ENCODE measurements at regions not wholly inside any gene's neighbourhood (a gene's known extent, or its start where the extent isn't known, plus 50 kb on each side); places are given as distances from the start of the nearest gene placed in this dataset.

DNA sequence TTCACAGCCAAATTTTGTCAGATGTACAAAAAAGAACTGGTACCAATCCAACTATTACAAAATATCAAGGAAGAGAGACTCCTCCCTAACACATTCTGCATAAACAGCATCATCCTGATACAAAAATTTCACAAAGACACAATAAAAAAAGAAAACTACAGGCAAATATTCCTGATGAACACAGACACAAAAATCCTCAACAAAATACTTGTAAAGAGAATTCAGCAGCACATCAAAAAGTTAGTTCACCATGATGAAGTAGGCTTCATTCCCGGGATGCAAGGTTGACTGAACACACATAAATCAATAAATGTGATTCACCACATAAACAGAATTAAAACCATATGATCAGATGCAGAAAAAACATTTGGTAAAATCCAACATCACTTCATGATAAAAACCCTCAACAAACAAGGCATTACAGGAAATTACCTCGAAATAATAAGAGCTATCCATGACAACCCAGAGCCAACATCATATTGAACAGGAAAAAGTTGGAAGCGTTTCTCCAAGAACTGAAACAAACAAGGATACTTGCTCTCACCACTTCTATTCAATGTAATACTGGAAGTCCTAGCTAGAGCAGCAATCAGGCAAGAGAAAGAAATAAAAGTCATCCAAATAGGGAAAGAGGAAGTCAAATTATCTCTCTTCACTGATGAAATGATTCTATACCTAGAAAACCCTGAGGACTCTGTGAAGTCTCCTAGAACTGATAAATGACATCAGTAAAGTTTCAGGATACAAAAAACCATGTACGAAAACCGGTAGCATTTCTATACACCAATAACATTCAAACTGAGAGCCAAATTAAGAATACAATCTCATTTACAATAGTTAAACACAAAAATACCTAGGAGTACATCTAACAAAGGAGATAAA lies 223.1 kb downstream of the REEP3 start:
- no peak for DNase-seq (ENCODE audit: low read depth in 2 of 2)

DNA sequence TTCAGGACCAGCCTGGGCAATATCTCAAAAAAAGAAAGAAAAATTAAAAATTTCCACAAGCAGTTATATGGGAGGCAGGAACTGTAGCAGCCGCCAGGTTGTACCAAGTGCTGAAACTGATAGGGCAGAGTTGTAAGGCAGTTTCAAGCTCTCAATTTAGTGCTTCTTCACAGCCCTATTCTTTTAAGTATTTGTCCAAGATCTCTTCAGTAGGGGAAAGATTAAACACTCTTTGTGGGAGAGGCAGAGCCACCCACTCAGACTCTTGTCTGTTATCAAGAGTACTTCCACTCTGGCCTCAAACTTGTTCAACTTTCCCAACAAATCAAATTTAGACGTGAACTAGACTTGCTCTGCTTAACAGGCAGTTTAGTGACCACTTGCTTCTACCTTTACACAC lies 228.7 kb downstream of the REEP3 start:
- no peak for DNase-seq (ENCODE audit: low read depth in 2 of 2)

DNA sequence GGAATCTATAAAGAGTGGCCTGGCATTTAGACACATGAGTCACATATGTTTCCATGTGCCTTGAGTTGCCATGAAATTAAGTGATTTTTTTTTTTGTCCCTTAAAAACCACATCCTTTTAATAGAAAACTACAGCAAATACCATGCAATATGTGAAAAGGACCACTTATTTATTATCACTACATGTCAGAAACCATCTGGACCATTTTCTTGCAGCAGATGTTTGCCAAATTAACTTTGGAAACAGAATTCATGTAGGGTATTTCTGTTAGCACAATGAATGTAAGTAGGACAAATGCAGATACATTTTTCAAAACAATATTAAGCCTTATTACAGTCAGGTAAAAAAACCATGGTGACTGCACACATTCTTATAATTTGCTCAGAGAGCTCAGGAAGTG lies 230.6 kb downstream of the REEP3 start:
- no peak for DNase-seq (ENCODE audit: low read depth in 2 of 2)

DNA sequence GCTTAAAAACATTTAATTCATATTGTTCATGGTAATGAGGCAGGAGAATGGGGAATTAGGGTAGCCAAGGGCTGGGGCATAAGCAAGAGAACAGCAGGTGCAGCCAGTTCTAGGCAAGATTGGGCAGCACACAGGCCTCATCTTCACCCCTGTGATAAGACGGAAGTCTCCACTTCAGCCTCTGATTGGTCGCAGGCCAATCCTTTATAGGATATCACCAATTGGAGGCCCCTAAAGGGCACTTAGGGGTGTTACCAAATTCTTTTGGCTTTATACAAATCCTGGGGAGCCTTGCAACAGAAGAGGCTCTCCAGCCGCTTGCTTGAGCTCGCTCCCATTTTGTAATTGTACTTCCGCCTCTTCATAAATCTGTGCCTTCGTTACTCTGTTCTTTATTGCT lies 231.1 kb downstream of the REEP3 start:
- no peak for DNase-seq (ENCODE audit: low read depth in 2 of 2)

DNA sequence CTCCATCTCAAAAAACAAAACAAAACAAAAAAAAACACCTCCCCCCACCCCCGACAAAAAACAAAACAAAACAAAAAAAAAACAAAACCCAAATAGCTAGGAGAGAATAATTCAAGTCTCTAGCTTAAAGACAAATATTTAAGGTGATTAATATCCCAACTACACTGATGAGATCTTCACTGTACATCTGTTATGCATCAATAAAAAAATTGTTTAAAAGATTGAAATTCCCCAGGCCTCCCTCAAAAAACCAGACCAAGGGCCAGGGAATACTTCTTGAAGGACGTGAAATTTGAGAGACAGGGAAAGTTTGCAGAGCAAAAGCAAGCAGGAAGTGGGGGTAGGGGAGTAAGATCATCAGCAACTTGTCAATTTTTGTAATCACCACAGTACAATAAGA lies 232.6 kb downstream of the REEP3 start:
- no peak for DNase-seq (ENCODE audit: low read depth in 2 of 2)

DNA sequence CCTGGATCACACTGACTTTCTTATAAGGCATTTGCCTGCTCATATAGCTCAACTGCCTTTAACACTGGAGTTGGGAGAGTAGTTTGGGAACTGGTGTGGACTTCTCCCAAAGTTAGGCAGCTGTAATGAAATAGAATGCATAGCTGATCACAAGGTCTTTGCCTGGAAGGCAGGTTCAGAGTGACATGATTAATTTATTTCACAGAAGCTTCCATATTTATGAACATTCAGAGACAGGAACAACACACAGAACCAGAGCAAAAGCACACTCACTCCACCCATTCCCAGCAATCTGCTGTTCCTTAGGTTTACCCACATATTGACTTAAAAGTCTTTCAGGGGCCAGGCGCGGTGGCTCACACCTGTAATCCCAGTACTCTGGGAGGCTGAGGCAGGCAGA lies 234.2 kb downstream of the REEP3 start:
- DNase-seq (ENCODE audit: low read depth in 2 of 2) = no peak

DNA sequence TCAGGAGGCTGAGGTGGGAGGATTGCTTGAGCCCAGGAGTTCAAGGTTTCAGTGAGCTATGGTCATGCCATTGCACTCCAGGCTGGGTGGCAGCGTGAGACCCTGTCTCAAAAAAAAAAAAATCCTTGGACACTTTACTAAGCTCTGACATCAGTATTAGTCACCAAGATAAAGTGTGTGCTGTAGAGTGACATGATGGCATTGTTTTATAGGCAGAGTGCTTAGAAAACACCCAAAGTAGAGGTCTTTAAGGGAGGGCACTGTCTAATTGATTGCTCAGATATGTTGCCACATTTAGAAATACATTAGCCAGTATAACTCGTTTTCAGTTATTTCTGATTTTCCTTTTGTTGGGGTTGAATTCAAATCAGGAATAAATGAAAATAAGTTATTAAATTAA lies 235.9 kb downstream of the REEP3 start:
- DNase-seq (ENCODE audit: low read depth in 2 of 2) = no peak

DNA sequence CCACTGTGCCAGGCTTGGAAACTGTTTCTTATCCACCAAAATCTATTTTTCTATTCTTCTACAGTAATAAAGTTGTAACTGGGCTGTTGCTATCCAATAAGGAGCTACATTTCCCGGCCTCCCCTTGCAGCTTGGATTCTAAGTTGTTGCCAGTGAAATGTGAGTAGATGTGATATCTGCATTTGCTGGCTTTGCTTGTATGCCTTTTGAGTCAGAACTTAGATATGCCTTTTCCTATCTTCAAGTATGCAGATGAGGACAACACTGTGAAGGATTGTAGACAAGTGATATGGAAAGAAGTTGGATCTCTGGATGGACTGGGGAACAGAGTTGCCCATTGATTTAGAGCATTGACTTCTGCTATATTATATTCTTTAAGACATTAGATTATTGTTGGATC lies 236.9 kb downstream of the REEP3 start:
- DNase-seq (ENCODE audit: low read depth in 2 of 2) = no peak

DNA sequence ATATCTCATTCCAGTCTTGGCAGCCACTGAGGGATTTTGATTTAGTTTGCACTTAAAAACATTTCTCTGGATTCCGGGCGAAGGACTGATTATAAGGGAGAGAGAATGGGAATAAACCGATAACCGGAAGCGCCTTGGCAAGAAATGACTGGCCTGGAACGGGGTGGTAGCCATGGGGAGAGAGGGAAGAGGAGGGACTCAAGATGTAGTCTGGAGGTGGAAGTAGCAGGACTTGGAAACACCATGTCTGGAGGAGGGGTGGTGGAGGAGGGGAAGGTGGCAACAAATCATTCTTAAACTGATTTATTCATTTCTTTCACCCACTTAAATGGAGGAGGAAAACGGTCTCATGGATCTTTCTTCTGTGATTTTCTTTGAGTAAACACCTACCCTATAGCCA lies 238.1 kb downstream of the REEP3 start:
- no peak for DNase-seq (ENCODE audit: low read depth in 2 of 2)

DNA sequence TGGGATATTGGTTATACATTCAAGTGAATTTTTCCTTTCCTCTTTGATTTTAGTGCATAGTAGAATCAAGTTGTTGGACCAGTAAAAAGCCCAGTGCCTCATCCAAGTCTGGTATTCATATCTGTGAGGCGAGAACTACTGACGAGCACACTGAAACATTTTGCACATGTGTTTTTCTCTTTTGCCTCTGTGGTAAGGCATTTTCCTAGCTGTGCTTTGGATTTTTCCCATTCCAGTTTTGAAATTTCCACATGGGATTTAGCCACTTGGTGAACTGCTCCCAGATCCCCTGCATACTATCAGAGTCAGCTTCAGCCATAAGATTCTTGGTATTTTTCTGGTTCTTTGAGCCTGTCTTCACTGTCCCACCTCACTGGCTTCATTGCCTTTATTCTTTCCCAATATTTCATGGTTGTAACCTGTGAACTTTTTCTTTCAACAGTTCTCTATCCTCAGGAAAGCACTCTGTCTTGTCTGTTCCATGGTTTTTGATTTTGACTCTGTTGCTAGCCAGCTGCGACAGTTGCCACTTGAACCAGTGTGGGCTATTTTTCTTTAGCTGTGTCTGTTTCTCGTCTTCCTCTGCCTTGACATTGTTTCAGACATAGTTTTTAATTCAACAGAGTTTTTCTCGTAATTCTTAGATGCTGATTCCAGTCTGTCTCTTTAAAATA lies 239.0 kb downstream of the REEP3 start:
- DNase-seq (ENCODE audit: low read depth in 2 of 2) = no peak

DNA sequence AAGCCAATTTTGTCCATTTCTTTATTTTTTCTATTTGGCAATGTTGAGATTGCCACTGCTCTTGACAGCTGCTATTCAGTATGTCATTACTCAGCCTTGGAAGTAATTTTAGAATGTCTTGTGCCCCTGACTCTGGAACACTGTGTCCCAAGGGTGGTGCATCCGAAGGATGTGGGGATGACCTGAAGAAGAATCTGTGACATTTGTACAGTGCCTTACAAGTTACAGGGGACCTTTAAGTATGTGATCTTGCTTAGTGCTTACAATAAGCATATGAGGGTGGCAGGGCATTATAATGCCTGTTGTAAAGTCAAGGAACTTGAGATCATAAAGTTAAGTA lies 239.5 kb downstream of the REEP3 start:
- no peak for DNase-seq (ENCODE audit: low read depth in 2 of 2)

DNA sequence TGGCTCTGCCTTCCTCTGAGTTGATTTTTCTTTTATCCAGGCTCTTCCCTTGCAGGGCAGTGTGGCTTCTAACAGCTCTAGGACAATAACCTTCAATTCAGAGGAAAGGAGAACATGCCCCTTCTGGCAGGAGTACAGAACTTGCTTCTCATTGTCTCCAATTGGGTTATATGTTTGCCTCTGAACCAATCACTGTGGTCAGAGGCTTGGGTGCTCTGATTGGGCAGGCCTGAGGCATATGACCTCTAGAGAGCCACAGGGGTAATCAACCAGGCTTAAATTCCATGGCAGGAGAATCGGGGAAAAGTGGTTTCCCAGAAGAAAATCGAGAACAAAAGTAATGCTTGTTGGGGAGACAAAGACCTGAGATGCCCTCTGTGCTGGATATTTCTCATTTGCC lies 240.0 kb downstream of the REEP3 start:
- no peak for DNase-seq (ENCODE audit: low read depth in 2 of 2)

DNA sequence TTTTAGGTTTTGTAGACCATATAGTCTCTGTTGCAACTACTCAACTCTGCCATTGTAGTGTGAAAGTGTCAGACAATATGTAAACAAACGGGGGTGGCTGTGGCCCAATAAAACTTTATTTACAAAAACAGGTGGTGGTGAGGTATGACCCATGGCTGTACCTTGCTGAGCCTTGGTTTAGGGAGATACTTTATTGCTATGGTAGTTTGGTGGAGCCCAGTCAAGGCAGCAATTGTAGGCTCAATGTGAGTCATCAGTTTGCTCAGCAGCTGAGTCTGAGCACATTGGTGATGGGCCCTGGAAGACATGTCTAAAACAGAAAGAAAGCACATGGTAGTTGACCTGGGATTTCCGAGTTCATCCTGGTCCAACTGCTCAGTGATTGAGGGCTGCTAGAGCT lies 242.5 kb downstream of the REEP3 start:
- no peak for DNase-seq (ENCODE audit: low read depth in 2 of 2)

DNA sequence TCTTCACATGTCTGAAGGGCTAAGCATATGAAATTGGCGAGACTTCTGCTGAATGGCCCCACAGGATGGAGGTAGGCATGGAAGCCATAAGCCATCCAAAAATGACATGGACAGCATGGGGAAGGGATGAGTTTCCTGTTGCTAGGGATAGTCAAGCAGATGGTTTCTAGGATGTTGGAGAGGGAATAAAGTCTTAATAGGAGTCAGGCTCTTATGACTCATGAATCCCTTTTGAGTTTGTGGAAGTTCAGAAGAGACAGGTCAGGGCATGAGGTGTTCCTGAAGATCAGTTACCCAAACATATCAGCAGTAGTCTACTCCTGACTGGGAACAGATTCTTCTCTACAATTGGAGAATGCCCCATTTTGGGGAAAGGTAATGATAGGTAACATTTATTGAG lies 243.9 kb downstream of the REEP3 start:
- DNase-seq (ENCODE audit: low read depth in 2 of 2) = no peak

DNA sequence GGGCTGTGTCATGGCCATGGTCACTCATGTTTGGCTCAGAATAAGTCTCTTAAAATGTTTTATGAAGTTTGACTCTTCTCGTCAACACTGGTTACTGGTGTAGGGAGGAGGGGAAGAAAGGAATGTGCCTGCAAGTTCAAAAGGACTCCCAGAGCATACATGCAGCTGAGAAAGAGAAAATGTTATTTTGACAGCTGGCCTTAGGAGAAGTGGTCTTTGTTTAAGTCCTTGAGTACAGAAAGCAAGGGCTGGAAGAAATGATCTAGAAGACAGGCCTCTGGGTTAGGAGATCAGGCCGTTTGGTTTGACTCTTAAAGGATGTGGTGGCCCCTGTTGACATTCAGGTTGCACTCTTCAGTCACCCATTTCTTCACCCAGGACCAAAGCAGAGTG lies 245.5 kb downstream of the REEP3 start:
- no peak for DNase-seq (ENCODE audit: low read depth in 2 of 2)

DNA sequence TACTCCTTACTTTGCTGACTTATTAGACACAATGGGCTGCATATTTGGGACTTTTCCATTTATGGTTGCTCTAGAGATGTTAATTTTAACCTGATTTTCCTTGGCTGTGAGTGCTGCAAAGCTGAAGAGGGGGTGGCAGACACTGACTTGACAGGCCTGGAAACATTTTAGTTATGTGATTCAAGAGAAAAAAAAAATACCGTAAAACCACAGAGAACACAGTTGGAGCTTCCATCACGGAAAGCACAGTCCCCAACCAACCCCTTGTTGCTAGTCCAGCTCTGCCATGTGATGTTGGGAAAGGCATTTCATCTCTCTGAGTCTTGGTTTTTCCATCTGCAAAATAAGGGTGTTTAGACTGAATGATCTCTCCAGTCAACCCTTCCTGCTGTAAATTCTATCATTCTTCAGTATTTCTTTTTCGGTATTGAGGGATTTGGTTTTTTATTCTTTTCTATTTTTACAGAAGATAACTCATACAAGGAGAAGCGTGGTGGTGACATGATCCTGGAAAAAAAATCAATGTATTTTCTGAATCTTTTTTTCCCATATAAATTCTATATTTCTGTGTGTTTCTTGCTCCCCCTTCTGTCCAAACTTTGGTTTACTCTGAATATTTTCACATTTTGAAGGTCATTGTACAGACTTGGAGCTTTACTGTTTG lies 246.1 kb downstream of the REEP3 start:
- DNase-seq (ENCODE audit: low read depth in 2 of 2) = no peak

DNA sequence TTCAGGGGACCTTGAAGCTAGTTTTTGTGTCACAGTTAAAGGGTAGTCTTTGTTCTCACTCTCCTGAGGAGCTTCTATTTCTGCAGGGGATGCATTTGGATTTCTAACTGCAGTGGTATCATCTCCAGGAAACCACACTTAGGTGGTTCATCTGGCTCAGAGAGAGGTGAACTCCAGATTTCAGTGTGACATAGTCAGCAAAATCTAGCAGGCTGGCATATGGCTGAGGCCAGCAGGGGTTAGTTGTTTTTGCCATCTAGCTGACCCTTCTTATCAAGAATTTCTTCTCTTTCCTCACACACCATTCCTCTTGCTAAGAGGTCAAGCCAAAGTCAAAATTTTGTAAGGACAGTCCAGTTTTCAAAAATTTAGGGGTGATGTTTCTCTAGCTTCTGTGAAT lies 248.2 kb downstream of the REEP3 start:
- no peak for DNase-seq (ENCODE audit: low read depth in 2 of 2)

DNA sequence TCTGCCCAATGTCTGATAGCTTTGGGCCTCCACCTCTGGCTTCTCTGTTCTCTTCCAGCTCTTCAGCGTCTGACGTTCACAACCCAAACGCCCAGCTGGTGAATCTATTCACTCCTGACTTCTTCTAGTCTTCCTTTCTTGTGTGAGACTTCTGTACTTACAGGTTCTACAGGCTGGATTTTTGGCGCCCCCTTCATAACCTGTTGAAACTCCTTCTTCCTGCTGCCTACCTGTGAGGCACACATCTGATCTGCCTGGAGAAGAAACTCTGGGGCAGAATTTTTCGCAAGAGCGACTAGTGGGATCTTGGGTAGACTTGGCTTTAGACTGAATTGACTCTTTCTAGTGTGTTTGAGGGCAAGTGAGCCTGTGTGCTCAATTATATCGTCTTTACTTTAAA lies 249.3 kb downstream of the REEP3 start:
- no peak for DNase-seq (ENCODE audit: low read depth in 2 of 2)

DNA sequence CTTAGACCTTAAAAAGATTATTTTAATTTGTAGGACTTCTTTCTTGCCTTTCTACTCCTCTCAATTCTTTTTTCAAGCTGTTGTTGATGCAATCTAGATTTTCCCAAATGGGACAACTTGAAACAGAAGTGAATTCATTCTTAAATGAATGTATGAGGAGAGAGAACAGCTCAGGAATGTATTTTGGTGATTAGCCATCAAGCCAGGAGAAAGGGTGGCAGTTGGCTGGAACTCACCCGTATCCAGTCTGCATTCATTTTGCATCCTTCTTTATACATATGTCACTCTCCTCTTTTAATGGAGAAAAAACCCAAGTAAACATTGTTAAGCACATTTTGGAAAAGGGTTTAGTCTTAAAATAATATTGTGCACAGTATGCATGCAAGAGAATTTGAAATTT lies 251.3 kb downstream of the REEP3 start:
- no peak for DNase-seq (ENCODE audit: low read depth in 2 of 2)

DNA sequence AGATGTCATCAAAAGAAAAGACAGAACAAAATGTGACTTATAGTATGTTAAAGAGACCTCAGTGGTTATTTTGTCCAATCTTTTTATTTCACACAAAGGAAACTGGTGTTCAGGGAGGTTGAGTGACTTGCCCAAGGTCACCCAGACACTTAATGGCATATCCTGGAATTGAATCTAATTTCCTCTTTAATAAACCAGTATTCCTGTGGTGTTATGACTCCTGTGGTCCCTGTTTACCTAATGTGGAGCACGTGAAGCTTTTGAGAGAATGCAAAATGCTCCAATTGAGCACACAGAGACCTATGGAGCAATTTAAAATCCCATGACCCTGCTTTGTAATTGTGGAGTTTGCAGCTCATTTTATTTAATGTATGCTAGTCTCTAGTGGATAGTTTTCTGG lies 251.9 kb downstream of the REEP3 start:
- no peak for DNase-seq (ENCODE audit: low read depth in 2 of 2)

DNA sequence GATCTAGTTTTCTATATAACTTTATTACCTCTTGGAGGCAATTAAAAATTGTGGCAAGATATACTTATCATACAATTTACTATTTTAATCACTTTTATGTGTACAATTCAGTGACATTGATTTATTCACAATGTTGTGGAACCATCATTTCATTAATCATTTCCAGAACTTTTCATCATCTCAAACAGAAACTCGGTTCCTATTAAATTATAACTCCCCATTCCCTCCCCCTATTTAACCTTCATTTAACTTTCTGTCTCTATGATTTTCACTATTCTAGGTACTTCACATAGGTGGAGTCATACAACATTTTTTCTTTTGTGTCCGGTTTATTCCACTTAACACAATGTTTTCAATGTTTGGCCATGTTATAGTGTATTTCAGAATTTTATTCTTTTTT lies 252.8 kb downstream of the REEP3 start:
- DNase-seq (ENCODE audit: low read depth in 2 of 2) = no peak

DNA sequence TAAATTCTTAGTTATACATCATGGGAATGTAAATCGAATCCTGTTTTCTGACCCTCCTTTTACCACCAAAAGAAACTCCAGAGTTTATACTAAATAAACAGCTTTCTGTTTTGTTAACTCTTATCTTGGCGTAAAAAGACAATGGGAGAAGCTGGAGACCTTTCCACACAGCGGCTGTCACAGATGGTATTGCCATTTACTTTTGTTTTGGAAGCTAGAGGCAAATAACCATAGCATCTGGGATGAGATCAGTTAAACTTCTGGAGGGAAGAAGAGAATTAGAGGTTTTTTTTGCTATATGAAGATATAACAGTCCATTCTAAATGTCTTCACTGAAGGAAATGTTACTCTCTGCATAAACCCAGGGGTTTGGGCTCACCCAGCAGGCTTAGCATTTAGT lies 258.9 kb downstream of the REEP3 start:
- DNase-seq (ENCODE audit: low read depth in 2 of 2) = no peak

DNA sequence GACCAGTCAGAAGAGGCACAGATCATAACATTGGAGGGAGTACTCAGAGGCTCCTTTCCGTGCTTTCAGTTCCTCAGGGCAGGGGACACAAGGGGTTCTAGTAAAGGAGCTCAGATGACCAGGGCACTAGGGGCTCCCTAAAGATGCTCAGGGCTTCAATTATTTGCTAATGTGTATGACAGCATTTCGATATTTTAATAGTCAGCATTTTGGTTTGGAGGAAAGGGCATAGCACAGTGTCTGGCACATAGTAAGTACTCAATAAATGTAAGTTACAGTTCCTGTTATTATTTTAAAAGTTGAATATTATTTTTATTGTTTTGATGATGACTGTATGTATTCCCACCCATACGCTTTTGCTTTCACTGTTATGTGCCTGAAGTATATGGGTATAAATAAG lies 260.0 kb downstream of the REEP3 start:
- no peak for DNase-seq (ENCODE audit: low read depth in 2 of 2)

All from stimulated activated CD4-positive, alpha-beta T cell treated with anti-CD3 and anti-CD28 coated beads, Interleukin-1b, Interleukin-23, amount 100 ng/mL, for 1 hour (primary cell).